NCI-H82 (cell line): ENCODE measurements at regions not wholly inside any gene's neighbourhood (a gene's known extent, or its start where the extent isn't known, plus 50 kb on each side); places are given as distances from the start of the nearest gene placed in this dataset.

Experiments used
- DNase-seq: peaks from one replicate; lab custom pipeline; 2025; lab: John Stamatoyannopoulos, UW

- peak; percentile 43 for DNase-seq
Observed at GRCh38 chrX:85529141-85529540, 149.7 kb upstream of the POF1B start.

GRCh38 chrX:85517994-85518718, 138.7 kb upstream of the POF1B start:
- no peak for DNase-seq

GRCh38 chrX:85516131-85516530, 136.7 kb upstream of the POF1B start:
- no peak for DNase-seq

GRCh38 chrX:85506871-85507270, 127.4 kb upstream of the POF1B start:
- no peak for DNase-seq

GRCh38 chrX:85505801-85506200, 126.3 kb upstream of the POF1B start:
- DNase-seq: no peak

GRCh38 chrX:85504381-85504780, 124.9 kb upstream of the POF1B start:
- DNase-seq: peak; percentile 89

GRCh38 chrX:85503258-85504158, 124.0 kb upstream of the POF1B start:
- DNase-seq: no peak

GRCh38 chrX:85501349-85501748, 121.9 kb upstream of the POF1B start:
- no peak for DNase-seq

GRCh38 chrX:85499400-85499799, 119.9 kb upstream of the POF1B start:
- no peak for DNase-seq

GRCh38 chrX:85493821-85494220, 114.4 kb upstream of the POF1B start:
- no peak for DNase-seq

GRCh38 chrX:85454295-85454694, 74.8 kb upstream of the POF1B start:
- DNase-seq: no peak

- DNase-seq: no peak
Observed at GRCh38 chrX:85444613-85445012, 65.1 kb upstream of the POF1B start.
